GM19467 (cell line): ENCODE measurements at regions not wholly inside any gene's neighbourhood (a gene's known extent, or its start where the extent isn't known, plus 50 kb on each side); places are given as distances from the start of the nearest gene placed in this dataset.

Experiments used
- ATAC-seq: cut with Tn5 transposase; IDR thresholded peaks from one replicate; pipeline ENCODE4 v1.9.1; 2021; ENCODE audit warnings: mild to moderate bottlenecking, moderate library complexity; ENCODE audit not compliant: unreplicated experiment

DNA sequence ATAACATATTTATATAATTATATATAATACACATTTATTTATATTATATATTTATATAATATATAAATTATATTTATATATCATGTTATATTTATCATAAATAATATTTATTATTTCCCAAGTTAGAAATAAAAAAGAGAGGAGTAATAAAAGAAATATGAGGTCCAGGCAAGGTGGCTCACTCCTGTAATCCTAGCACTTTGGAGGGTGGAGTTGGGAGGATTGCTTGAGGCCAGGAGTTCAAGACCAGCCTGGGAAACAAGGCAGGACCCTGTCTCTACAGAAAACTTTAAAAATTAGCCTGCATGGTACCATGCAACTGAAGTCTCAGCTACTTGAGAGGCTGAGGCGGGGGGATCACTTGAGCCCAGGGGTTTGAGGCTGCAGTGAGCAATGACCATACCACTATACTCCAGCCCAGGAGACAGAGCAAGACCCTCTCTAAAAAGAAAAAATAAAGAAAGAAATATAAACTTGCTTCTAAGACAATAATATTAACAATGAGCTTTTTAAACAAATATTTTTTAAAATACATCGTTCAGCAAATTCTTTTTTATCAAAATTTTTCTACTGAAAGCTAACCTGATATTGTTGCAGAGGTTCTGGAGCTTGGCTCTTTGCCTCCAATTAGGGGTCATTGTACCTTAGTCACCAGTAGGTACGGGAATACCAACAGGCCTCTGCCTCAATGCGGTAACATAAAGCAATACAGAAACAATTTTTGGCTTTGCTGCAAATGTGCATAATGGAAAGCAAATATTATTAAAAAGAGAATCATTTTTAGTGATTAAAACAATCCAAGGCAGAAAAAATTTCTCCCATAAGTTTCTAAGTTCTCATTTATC is 290.0 kb downstream of the SETD4 start:
- no peak for ATAC-seq

DNA sequence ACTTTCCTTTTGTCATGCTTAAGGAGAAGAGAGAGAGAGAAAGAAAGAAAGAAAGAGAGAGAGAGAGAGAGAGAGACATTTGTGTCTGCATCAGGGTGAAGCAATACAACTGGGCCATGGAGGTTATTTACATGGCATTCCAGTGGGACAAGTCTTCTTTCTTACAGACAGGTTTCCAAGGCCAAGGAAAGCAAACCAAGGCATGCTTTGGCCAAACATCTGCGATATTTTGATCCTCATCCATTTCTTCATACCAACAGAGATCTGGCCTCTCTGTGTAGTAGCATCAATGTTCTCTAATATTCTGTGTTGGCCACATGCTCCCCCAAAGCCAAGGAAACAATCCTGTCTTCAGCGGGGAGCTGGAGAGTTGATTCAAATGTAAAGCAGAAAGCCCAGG is 292.1 kb downstream of the SETD4 start:
- ATAC-seq, result no peak

- ATAC-seq, result no peak
Measured at GRCh38 chr21:35764586-35764985, 295.7 kb downstream of the SETD4 start.

- ATAC-seq, result no peak
Measured at GRCh38 chr21:35764077-35764476, 296.2 kb downstream of the SETD4 start.

- no peak for ATAC-seq
Measured at GRCh38 chr21:35754583-35754982, 305.7 kb downstream of the SETD4 start.

DNA sequence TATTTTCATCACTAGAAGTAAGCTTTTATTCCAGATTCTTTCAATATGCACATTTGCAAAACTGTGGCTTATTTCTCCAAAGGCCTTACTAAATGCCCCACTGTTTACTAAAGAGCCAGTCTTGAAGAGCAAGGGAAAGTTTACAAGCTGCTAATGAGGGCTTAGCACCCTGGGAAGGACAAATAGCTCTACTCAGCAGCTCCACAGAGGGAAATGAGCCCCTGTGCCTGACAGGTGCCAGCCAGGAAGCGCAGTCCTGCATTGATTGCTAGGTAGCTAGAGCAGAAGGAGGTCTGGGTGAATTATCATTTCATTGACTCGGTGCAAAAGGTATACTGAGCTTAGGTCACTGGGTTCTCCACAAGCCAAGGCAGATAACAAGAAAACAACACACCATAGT is 307.0 kb downstream of the SETD4 start:
- no peak for ATAC-seq

DNA sequence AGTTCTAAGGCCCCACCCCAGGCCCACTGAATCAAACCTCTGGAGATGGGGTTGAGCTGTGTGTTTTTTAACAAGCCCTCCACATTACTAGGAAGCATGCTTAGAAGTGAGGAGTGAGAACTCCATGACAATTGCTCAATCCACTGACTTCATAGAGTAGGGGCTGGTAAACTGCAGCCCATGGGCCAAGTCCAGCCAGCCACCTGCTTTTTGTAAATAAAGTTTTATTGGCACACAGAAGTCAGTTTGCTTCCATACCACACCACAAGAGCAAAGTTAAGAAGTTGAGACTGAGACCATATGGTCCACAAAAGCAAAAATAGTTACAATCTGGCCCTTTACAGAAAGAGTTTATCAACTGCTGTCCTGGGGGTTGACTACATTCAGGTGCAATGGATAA is 309.2 kb downstream of the SETD4 start:
- no peak for ATAC-seq

GRCh38 chr21:35749904-35750303 is 310.4 kb downstream of the SETD4 start:
- no peak for ATAC-seq

DNA sequence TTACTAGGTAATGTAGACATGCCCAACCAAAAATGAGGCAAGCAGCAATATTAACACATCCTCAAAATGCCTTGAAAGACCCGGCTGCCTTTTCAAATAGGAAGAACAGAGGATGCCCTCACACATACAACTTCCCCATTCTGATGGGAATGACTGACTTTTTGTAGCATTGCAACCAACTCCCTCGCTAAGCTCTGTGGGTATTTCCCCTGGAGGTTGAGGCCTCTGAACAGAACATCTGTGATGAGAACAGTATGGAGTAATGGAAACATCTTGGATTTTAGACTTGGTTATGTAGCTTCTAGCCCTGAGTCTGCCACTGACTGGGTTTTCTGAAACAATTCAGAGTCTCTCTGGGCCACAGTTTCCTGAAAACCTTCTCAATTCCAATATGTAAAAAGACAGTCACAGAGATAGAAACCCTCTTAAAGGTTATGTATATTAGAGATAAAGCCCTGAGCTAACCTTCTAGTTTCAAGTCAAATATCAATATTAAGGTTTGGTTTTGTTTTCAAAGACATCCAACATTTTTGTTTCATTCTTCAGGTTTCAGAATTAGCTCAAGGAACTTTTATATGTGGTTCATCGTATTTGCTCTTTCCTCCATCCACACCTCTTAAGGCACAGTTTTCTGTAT is 311.5 kb downstream of the SETD4 start:
- no peak for ATAC-seq

DNA sequence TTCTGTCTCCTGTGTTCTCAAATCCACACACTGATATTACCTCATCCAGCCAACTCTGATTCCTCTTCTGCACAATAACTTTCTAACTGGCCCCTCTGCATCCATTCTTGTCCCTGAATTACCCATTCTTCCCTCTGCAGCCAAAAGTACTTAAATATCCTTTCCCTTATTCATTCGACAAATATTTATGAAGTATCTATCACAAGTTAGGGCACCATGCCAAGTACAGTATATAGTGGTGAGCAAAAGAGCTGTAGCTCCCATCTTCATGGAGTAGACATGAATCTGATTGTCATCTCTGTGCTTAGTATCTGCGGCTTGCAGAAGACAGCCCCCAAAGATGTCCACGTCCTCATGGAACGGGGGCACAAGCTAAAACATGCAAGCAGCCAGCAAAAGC is 316.8 kb downstream of the SETD4 start:
- no peak for ATAC-seq

GRCh38 chr21:35738347-35738961 is 321.9 kb downstream of the SETD4 start:
- no peak for ATAC-seq

GRCh38 chr21:35737899-35738346 is 322.4 kb downstream of the SETD4 start:
- ATAC-seq, result no peak

- no peak for ATAC-seq
Measured at GRCh38 chr21:35737449-35737848, 322.9 kb downstream of the SETD4 start.

- no peak for ATAC-seq
Measured at GRCh38 chr21:35732788-35733187, 327.5 kb downstream of the SETD4 start.

DNA sequence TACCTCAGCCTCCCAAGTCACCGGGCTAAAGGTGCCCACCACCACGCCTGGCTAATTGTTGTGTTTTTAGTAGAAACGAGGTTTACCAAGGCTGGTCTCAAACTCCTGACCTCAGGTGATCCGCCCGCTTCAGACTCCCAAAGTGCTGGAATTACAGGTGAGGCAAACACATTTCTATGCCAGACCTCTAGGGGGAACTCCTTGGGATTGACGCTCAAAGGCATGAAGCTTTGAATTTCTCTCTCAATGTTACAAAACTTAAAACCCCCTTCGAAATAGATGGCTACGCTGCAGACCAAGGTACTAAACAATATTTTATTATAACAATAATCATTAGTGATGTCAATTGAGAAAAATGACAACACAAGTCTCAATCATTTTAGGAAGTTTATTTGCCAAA is 330.0 kb downstream of the SETD4 start:
- ATAC-seq, result no peak

GRCh38 chr21:35727830-35728229 is 332.5 kb downstream of the SETD4 start:
- ATAC-seq, result no peak

DNA sequence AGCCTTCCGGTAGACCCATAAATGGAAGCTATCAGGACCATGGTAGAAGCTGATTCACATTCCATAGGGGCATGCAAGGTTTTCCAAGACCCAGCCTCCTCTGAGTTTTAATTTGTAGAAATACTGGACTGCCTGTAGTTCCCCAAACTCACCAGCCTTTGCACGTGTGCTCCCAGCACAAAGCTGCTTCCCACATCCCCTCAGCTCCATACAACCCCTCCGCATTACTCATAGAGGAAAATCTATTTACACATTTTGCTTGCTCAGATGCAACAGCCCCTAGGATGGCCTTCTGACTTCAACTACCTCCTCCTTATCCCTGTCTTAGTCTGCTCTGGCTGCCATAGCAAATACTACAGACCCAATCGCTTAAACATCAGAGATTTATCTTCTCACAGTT is 336.2 kb downstream of the SETD4 start:
- ATAC-seq, result no peak

DNA sequence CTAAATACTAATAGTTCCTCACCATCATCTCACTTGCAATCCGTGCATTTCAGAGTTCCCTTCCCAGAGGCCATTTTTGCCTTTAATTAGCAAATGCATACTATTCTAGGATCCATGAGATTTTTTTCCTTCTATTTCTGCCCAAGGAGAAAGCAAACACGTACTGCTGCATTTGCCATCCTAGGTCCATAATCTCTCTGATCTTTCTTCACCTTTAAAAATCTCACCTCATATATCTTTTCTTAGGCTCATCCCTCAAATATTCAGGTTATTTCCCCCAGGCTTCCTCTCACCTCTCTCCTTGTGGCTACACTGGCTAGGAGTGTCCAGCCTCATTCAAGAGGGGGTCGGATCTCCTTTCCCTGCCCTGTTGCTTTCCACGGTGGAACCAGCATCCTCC is 338.6 kb downstream of the SETD4 start:
- no peak for ATAC-seq

- ATAC-seq, result no peak
Measured at GRCh38 chr21:35720208-35720731, 340.1 kb downstream of the SETD4 start.

DNA sequence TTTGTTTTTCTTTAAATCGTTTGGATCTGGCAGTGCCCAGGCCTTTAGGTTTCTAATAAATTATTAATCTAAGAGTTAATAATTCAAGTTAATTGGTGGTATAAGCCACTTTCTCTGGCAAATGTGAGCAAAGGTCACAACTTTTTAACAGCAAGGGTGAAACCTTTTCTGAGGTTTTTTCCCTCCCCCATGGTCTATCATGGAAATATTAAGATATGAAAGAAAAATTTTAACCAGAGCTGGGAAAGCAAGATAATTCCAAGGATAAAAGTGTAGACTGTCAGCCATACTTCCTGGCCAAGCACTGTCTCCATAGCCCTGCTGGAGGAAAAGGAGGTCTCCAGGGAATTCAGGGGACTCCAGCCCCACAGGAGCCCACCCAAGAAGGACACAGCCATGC is 341.2 kb downstream of the SETD4 start:
- no peak for ATAC-seq

DNA sequence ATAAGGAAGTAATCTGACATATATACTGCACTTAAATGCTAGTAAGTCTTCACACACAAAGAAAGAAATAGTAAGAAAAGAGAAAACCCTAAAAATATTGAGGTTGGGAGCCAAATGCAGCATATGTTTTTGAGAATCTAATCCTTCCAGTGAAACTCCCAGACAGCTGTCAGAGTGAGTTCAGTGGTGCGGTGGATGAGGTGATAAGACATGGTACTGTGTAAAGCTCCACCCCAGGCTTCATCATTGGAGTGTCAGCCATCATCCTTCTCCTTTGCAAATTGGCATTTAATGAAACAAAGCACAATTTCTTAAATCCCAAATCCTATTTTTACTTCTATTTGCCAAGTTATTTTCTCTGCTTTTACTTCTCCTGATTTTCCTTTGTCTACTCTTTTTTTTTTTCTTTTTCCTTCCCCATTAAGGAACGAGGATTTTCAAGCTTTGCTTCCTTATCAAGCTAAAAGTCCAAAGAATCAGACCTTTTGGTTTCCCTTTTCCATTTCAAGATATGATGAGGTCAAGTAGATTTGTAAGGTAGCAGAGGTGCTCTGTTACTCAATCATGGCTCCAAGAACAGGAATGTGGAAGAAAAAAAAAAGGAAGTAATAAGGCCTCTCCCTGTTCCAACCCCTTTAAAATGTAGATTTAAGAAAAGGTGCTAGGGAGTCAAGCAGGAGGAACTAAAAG is 343.3 kb downstream of the SETD4 start:
- ATAC-seq, result no peak
